ENCODE measurements at regions not wholly inside any gene's neighbourhood (a gene's known extent, or its start where the extent isn't known, plus 50 kb on each side); places are given as distances from the start of the nearest gene placed in this dataset.

- CTCF ChIA-PET, result interaction anchor here (1.4 kb wide), 1 partner anchor 11 kb away, joined by 4 read pairs; no protein-coding TSS in a partner anchor
- intact Hi-C loops (cut with micrococcal nuclease), result no loop called here
Measured at GRCh38 chr2:168338803-168339437, 91.5 kb upstream of the STK39 start.

GRCh38 chr2:168340931-168341330 lies 93.5 kb upstream of the STK39 start:
- DNase-seq (ENCODE audit: low read depth, low spot score) (no peak), FAIRE-seq (no peak)
- Histone ChIP-seq H3K4me2 (ENCODE audit: insufficient read depth, low read length) (no peak overlapping the region), H2AFZ (ENCODE audit: low read depth, low read length) (no peak overlapping the region), H3K27ac (ENCODE audit: insufficient read depth, low read depth, low read length) (no peak overlapping the region), H3K4me1 (ENCODE audit: control insufficient read depth, extremely low read depth, insufficient read depth, low read length) (no peaks in the 10 kb centered on the region), H4K20me1 (replicated peaks; ENCODE audit: control insufficient read depth, extremely low read depth, insufficient read depth, low read length) (no peaks in the 10 kb centered on the region), H3K79me2 (ENCODE audit: control insufficient read depth, insufficient read depth, low read length) (no peaks in the 10 kb centered on the region), H3K36me3 (ENCODE audit: control insufficient read depth in 2 of 2, extremely low read depth in 1 of 2, insufficient read depth in 2 of 2, low read length in 2 of 2) (no peaks in the 10 kb centered on the region), H3K9me1 (replicated peaks; ENCODE audit: control insufficient read depth, extremely low read depth, insufficient read depth, low read length) (no peaks in the 10 kb centered on the region), H3K9me3 (replicated peaks; ENCODE audit: control insufficient read depth, insufficient read depth, low read length) (no peaks in the 10 kb centered on the region), H3K27me3 (ENCODE audit: control insufficient read depth in 2 of 2, insufficient read depth in 2 of 2, low read length in 2 of 2) (peaks cover 13 to 18% of the 10 kb centered on the region in 2 experiments), H3K9ac (replicated peaks; ENCODE audit: extremely low read depth, insufficient read depth, low read length) (no peak overlapping the region), H3K4me3 (replicated peaks in 1 of 3; ENCODE audit: insufficient read depth in 1 of 3, low read depth in 1 of 3, low read length in 3 of 3) (no peak overlapping the region)
- no peak for TF ChIP-seq EZH2 (IDR thresholded peaks at IDR 0.05; ENCODE audit: borderline replicate concordance, low read depth, low read length, severe bottlenecking)
- no peak for TF ChIP-seq FOS (IDR thresholded peaks at IDR 0.05; ENCODE audit: borderline replicate concordance, insufficient read depth, low read length)
- no peak for TF ChIP-seq GATA2 (IDR thresholded peaks at IDR 0.05; ENCODE audit: insufficient read depth, insufficient read length, low read depth, low read length)
- no peak for TF ChIP-seq POLR2AphosphoS5 (IDR thresholded peaks at IDR 0.05; ENCODE audit: insufficient read depth, low read depth, low read length)
- no peak for TF ChIP-seq JUN (IDR thresholded peaks at IDR 0.05; ENCODE audit: borderline replicate concordance, insufficient read depth, insufficient read length, low read depth)
- TF ChIP-seq POLR2A (IDR thresholded peaks at IDR 0.05; ENCODE audit: low read depth, low read length), result no peak
- TF ChIP-seq, protein P1, sequence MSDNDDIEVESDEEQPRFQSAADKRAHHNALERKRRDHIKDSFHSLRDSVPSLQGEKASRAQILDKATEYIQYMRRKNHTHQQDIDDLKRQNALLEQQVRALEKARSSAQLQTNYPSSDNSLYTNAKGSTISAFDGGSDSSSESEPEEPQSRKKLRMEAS (IDR thresholded peaks at IDR 0.05; ENCODE audit: insufficient read depth, insufficient read length), result no peak
- BruUV-seq (replicated peaks), result no TSS peak
- dilution Hi-C loops (cut with MboI; ENCODE audit: extremely low pct_ligation_motif_present, low sequenced_read_pairs), result no loop called here
- CTCF ChIA-PET, result no interaction called here
- intact Hi-C loops (cut with micrococcal nuclease), result loop anchor here (5.0 kb wide), 1 partner anchor 204 kb away; no protein-coding TSS in a partner anchor
- POLR2A ChIA-PET, result no interaction called here

More at GRCh38 chr2:168338803-168339437, 91.5 kb upstream of the STK39 start:
- no peaks in the 10 kb centered on the region for H3K36me3 ChIP-seq (ENCODE audit: control insufficient read depth in 2 of 2, extremely low read depth in 1 of 2, insufficient read depth in 2 of 2, low read length in 2 of 2)
- no peak overlapping the region for H3K9ac ChIP-seq (replicated peaks; ENCODE audit: extremely low read depth, insufficient read depth, low read length)
- BruUV-seq (replicated peaks), result no TSS peak
- no peaks in the 10 kb centered on the region for H3K9me1 ChIP-seq (replicated peaks; ENCODE audit: control insufficient read depth, extremely low read depth, insufficient read depth, low read length)
- H3K27ac ChIP-seq (ENCODE audit: insufficient read depth, low read depth, low read length), result no peak overlapping the region
- no peaks in the 10 kb centered on the region for H3K79me2 ChIP-seq (ENCODE audit: control insufficient read depth, insufficient read depth, low read length)
- no peaks in the 10 kb centered on the region for H4K20me1 ChIP-seq (replicated peaks; ENCODE audit: control insufficient read depth, extremely low read depth, insufficient read depth, low read length)
- FAIRE-seq (no peak), DNase-seq (ENCODE audit: low read depth, low spot score) (no peak)
- no peak overlapping the region for H2AFZ ChIP-seq (ENCODE audit: low read depth, low read length)
- H3K4me1 ChIP-seq (ENCODE audit: control insufficient read depth, extremely low read depth, insufficient read depth, low read length), result no peaks in the 10 kb centered on the region
- H3K4me3 ChIP-seq (replicated peaks in 1 of 3; ENCODE audit: insufficient read depth in 1 of 3, low read depth in 1 of 3, low read length in 3 of 3), result no peak overlapping the region
- dilution Hi-C loops (cut with MboI; ENCODE audit: extremely low pct_ligation_motif_present, low sequenced_read_pairs), result no loop called here
- POLR2A ChIA-PET, result no interaction called here
- H3K4me2 ChIP-seq (ENCODE audit: insufficient read depth, low read length), result no peak overlapping the region
- TF ChIP-seq POLR2AphosphoS5 (IDR thresholded peaks at IDR 0.05; ENCODE audit: insufficient read depth, low read depth, low read length), result no peak
- no peak for TF ChIP-seq MYC (IDR thresholded peaks at IDR 0.05; ENCODE audit: low read depth, low read length)
- TF ChIP-seq, protein P1 (IDR thresholded peaks at IDR 0.05; ENCODE audit: insufficient read depth, insufficient read length), result no peak
- TF ChIP-seq FOS (IDR thresholded peaks at IDR 0.05; ENCODE audit: borderline replicate concordance, insufficient read depth, low read length), result no peak
- no peak for TF ChIP-seq JUN (IDR thresholded peaks at IDR 0.05; ENCODE audit: borderline replicate concordance, insufficient read depth, insufficient read length, low read depth)
- peaks cover 8 to 11% of the 10 kb centered on the region in 2 experiments for H3K27me3 ChIP-seq (ENCODE audit: control insufficient read depth in 2 of 2, insufficient read depth in 2 of 2, low read length in 2 of 2)
- H3K9me3 ChIP-seq (replicated peaks; ENCODE audit: control insufficient read depth, insufficient read depth, low read length), result no peaks in the 10 kb centered on the region

All from endothelial cell of umbilical vein (primary cell).